ENCODE measurements at regions not wholly inside any gene's neighbourhood (a gene's known extent, or its start where the extent isn't known, plus 50 kb on each side); places are given as distances from the start of the nearest gene placed in this dataset.

DNA sequence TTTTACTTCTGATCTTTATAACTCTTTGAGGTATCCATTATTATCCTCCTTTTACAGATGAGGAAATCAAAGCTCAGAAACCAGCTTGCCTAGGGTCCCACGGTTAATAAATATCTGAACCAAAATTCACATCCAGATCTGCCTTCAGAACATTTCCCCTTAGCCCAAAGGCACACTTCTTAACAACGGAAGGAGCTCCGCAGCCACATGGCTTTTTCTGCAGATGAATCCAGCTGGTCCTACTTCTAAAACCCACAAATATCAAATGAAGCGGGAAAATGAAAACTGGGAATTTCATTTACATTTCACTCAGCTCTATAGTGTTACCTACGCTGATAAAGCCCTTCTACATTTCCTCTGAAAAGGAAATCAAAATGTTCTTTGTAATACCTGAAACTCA is 357.0 kb upstream of the ID2 start:
- H3K27ac ChIP-seq, result no peak overlapping the region
- H3K36me3 ChIP-seq (replicated peaks in 1 of 2), result no peaks in the 10 kb centered on the region
- H3K4me1 ChIP-seq (replicated peaks in 1 of 2), result no peaks in the 10 kb centered on the region
- no peak for DNase-seq
- WGBS, 4 donors, result 79 to 96% (median 88%) methylated on average over 5 of the region's 5 CpGs
- no peak overlapping the region for H3K4me3 ChIP-seq
- intact Hi-C loops (cut with DNase I), result no loop called here
- no peaks in the 10 kb centered on the region for H3K9me3 ChIP-seq (replicated peaks in 1 of 3)
- TF ChIP-seq, protein P1, sequence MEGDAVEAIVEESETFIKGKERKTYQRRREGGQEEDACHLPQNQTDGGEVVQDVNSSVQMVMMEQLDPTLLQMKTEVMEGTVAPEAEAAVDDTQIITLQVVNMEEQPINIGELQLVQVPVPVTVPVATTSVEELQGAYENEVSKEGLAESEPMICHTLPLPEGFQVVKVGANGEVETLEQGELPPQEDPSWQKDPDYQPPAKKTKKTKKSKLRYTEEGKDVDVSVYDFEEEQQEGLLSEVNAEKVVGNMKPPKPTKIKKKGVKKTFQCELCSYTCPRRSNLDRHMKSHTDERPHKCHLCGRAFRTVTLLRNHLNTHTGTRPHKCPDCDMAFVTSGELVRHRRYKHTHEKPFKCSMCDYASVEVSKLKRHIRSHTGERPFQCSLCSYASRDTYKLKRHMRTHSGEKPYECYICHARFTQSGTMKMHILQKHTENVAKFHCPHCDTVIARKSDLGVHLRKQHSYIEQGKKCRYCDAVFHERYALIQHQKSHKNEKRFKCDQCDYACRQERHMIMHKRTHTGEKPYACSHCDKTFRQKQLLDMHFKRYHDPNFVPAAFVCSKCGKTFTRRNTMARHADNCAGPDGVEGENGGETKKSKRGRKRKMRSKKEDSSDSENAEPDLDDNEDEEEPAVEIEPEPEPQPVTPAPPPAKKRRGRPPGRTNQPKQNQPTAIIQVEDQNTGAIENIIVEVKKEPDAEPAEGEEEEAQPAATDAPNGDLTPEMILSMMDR (IDR thresholded peaks at IDR 0.05), result no peak
- no peak for TF ChIP-seq POLR2A (IDR thresholded peaks at IDR 0.05)
- H3K27me3 ChIP-seq, result no peaks in the 10 kb centered on the region

DNA sequence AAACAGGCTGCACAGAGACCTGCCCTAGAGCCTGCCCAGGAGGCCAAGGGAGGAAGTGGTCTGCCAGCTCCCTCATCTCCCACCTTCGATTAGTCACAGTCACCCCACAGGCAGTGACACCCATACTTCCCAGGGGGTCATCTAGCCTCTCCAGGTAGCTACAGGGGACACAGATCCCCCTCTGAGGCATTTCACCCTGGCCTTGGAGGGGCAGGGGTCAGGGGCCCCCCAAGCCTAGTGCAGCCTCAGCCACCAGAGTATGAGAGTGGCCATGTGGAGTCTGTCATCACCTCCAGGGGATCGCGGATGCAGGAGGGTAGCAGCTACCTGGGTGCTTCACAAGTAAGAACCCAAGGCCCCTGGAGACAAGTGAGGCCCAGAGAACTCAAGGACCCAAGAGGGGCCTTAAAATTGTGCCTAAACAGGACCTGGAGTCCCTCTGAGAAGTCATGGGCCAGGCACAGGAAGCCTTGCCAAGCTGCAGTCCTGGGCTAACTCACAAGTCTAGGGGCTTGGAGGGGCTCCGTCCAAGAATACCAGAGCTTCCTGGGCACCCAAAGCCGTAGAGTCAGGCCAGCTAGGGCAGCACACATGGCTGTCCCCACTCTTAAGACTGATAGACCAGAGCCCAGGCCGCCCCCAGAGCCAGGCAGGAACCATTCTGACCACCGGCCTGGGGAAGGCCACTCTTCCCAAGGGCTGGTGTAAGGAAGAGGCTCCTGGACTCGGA is 354.3 kb upstream of the ID2 start:
- intact Hi-C loops (cut with DNase I), result no loop called here

DNA sequence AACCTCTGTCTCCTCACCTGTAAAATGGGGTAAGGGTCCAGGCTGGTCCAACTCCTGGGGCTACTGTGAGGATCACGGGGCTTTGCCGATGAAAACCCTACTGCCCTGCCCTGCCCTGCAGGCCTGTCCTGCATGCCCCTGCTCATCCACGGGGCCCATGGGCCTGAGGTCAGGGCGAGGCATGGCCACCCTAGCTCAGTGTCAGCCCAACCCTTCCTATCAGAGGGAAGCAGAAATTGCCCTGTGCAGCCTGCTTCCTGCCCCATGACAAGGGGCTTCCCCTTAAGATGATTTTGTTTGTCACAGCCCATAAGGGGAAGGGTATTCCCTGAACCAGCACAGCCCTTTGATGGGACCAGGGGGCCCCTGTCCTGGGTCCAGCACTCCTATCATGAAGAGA is 353.6 kb upstream of the ID2 start:
- H3K36me3 ChIP-seq (replicated peaks in 1 of 2), result no peaks in the 10 kb centered on the region
- TF ChIP-seq POLR2A (IDR thresholded peaks at IDR 0.05), result no peak
- TF ChIP-seq, protein P1 (IDR thresholded peaks at IDR 0.05), result no peak
- DNase-seq, result no peak
- H3K9me3 ChIP-seq (replicated peaks in 1 of 3), result no peaks in the 10 kb centered on the region
- H3K27ac ChIP-seq, result no peak overlapping the region
- no peak overlapping the region for H3K4me3 ChIP-seq
- 70 to 73% methylated on average over 4 of the region's 4 CpGs; no CpG with 5 or more reads in 2 of the 4 donors for WGBS, 4 donors
- no peaks in the 10 kb centered on the region for H3K4me1 ChIP-seq (replicated peaks in 1 of 2)
- intact Hi-C loops (cut with DNase I), result no loop called here
- no peaks in the 10 kb centered on the region for H3K27me3 ChIP-seq

More for the DNA sequence above, 354.3 kb upstream of the ID2 start:
- Histone ChIP-seq H3K27ac (no peak overlapping the region), H3K36me3 (replicated peaks in 1 of 2) (no peaks in the 10 kb centered on the region), H3K4me3 (no peak overlapping the region), H3K9me3 (replicated peaks in 1 of 3) (no peaks in the 10 kb centered on the region), H3K4me1 (replicated peaks in 1 of 2) (no peaks in the 10 kb centered on the region), H3K27me3 (no peaks in the 10 kb centered on the region)
- no peak for DNase-seq
- 93 to 97% (median 94%) methylated on average over 6 to 8 of the region's 8 CpGs for WGBS, 4 donors
- TF ChIP-seq, protein P1 (IDR thresholded peaks at IDR 0.05), result no peak
- TF ChIP-seq POLR2A (IDR thresholded peaks at IDR 0.05), result no peak

DNA sequence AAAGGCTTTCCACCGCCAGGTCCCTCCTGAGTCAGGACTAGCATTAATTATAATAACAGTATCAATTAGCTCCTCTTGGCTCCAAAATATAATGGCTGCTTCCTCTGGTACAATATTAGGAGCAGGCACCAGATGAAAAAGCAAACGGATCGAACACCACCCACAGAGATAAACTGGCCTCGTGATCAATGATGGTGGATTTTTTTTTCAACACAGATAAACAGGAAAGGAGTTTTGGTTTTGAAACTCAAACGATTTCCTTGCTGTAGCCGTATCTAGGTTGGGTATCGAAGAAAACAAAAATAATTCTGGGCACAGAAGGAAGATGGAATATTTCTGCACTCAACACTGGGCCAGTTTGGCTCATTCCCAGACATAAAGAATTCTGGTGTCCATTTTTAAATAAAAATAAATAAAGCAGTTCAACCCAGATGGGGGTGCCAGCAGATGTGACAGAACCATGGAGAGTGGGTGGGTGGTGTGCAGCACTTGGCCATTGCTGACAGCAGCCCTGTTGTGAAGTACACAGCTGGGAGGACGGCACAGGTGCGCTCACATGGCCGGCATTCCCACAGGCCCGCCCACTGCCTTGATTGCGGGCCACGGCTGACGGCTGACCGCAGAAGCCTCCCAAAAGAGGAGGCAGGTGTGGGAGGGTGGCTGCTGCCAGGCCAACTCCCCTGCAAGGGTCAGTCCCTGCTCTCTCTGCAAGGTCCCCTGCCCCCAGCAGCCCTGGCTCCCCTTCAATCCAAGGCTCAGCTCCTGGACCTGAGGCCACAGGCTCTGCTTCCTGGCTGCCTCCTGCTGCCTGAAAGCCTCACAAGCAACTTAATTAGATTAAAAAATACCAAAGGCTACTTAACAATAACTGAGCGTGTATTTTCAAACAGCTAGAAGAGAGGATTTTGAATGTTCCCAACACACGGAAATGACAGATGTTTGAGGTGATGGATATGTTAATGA is 351.9 kb upstream of the ID2 start:
- Histone ChIP-seq H3K4me1 (replicated peaks in 1 of 2) (no peaks in the 10 kb centered on the region), H3K9me3 (replicated peaks in 1 of 3) (no peaks in the 10 kb centered on the region), H3K4me3 (no peak overlapping the region), H3K27me3 (no peaks in the 10 kb centered on the region), H3K36me3 (replicated peaks in 1 of 2) (no peaks in the 10 kb centered on the region), H3K27ac (no peak overlapping the region)
- 84 to 85% (median 85%) methylated on average over 16 to 17 of the region's 17 CpGs for WGBS, 4 donors
- intact Hi-C loops (cut with DNase I), result no loop called here
- TF ChIP-seq POLR2A (IDR thresholded peaks at IDR 0.05), result no peak
- no peak for DNase-seq

Measured in adrenal gland (tissue), 9 donors.